Omental fat pad (tissue), 3 donors: ENCODE measurements at regions not wholly inside any gene's neighbourhood (a gene's known extent, or its start where the extent isn't known, plus 50 kb on each side); places are given as distances from the start of the nearest gene placed in this dataset.

ENCODE experiments used
- ATAC-seq: fragments of 150-250 bp; one replicate; pipeline ENCODE4 v1.9.1; 2016; ENCODE audit warnings: mild to moderate bottlenecking, moderate library complexity; ENCODE audit not compliant: low FRiP score
- DNase-seq: peaks from one replicate; pipeline ENCODE4 v3.0.0-alpha.2; 2019; ENCODE audit warnings: low spot score
- TF ChIP-seq, protein P1 (sequence below), 3 donors: fragments of 450-650 bp; IDR thresholded peaks; one replicate each; pipeline ENCODE4 v1.5.1; 2016 to 2017; ENCODE audit warnings: antibody characterized with exemption in 3 of 3, mild to moderate bottlenecking in 3 of 3, moderate library complexity in 2 of 3

DNA sequence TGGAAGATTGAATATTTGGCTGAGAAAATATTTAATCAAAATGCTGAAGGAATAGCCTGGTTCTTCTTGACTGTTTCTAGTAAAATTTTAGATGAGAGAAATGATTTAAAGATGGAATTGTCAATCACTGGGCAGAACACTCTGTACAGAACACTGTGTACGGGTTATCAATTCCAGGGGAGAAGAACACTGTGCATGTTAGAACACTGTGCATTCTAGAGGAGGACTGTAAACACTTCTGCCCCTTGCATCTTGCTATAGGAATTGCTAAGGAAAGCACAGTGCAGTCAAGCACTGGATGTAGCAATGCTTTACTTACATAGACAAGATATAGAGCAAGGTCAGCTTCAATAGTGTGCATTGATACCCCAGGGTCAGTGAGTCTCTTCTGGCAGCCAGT, 98.7 kb downstream of the RWDD3 start:
- DNase-seq, result no peak
- TF ChIP-seq, protein P1, sequence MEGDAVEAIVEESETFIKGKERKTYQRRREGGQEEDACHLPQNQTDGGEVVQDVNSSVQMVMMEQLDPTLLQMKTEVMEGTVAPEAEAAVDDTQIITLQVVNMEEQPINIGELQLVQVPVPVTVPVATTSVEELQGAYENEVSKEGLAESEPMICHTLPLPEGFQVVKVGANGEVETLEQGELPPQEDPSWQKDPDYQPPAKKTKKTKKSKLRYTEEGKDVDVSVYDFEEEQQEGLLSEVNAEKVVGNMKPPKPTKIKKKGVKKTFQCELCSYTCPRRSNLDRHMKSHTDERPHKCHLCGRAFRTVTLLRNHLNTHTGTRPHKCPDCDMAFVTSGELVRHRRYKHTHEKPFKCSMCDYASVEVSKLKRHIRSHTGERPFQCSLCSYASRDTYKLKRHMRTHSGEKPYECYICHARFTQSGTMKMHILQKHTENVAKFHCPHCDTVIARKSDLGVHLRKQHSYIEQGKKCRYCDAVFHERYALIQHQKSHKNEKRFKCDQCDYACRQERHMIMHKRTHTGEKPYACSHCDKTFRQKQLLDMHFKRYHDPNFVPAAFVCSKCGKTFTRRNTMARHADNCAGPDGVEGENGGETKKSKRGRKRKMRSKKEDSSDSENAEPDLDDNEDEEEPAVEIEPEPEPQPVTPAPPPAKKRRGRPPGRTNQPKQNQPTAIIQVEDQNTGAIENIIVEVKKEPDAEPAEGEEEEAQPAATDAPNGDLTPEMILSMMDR (IDR thresholded peaks at IDR 0.05), result no peak
- no peak for ATAC-seq

- TF ChIP-seq, protein P1 (IDR thresholded peaks at IDR 0.05), result no peak
- no peak for DNase-seq
- no peak for ATAC-seq
These were observed 105.4 kb downstream of the RWDD3 start for GRCh38 chr1:95339377-95339776.

DNA sequence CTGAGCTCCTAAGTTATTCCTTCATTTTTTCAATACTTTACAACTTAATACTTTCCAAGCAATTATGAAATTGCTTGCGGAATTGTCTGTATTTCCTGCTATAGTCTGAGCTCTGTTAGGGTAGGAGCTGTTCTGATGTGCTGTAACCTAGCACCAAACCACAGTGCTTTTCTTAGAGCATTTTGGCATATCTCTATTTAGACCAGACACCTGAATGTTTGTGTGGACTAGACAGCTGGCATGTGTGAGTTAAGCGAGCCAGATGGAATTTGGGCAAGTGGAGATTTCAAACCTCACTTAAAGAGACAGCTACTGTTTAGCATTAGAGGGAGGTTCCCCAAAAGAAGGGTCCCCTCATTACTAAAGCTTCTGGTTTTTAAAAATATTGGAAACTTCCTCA, 106.1 kb downstream of the RWDD3 start:
- ATAC-seq (no peak), DNase-seq (no peak)
- TF ChIP-seq, protein P1 (IDR thresholded peaks at IDR 0.05), result no peak

DNA sequence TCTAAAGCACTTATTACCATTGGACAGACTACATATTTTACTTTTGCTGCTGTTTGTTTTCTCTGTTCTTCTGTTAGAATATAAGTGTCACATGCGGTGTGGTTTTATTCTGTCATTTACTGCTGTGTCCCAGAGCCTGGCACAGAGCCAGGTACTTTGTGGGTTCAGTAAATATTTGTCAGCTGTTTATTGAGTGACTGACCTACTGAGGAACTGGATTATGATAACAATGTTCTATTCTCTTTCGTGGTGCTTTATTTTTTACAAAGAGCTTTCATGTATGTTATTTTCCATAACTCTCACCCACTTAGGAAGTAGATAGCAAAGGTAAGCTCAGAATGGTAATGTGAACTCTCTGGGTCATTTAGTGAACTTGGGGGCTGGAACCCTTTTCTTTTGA, 118.8 kb downstream of the RWDD3 start:
- TF ChIP-seq, protein P1 (IDR thresholded peaks at IDR 0.05), result no peak
- DNase-seq (no peak), ATAC-seq (no peak)

GRCh38 chr1:95353194-95353593, 119.2 kb downstream of the RWDD3 start:
- ATAC-seq, result no peak
- TF ChIP-seq, protein P1 (IDR thresholded peaks at IDR 0.05), result no peak
- no peak for DNase-seq

GRCh38 chr1:95364546-95364945, 130.5 kb downstream of the RWDD3 start:
- TF ChIP-seq, protein P1 (IDR thresholded peaks at IDR 0.05), result no peak
- no peak for ATAC-seq
- no peak for DNase-seq

- ATAC-seq (no peak), DNase-seq (no peak)
- TF ChIP-seq, protein P1 (IDR thresholded peaks at IDR 0.05), result no peak
These were observed 132.5 kb downstream of the RWDD3 start for GRCh38 chr1:95366498-95366897.
